ENCODE measurements at regions not wholly inside any gene's neighbourhood (a gene's known extent, or its start where the extent isn't known, plus 50 kb on each side); places are given as distances from the start of the nearest gene placed in this dataset.

- TF ChIP-seq TEAD4 (IDR thresholded peaks at IDR 0.05): no peak
- no peak for TF ChIP-seq RAD21 (IDR thresholded peaks at IDR 0.05; ENCODE audit: low read depth)
- no peak for TF ChIP-seq MAX (IDR thresholded peaks at IDR 0.05)
- no peak for TF ChIP-seq TAF1 (IDR thresholded peaks at IDR 0.05; ENCODE audit: low read depth)
- TF ChIP-seq FOXM1 (IDR thresholded peaks at IDR 0.05; ENCODE audit: borderline replicate concordance, low read depth): no peak
- no peak for TF ChIP-seq ZBTB7A (IDR thresholded peaks at IDR 0.05; ENCODE audit: low read depth)
- TF ChIP-seq EGR1 (IDR thresholded peaks at IDR 0.05): no peak
- TF ChIP-seq CEBPB (IDR thresholded peaks at IDR 0.05): no peak
- TF ChIP-seq CREB1 (IDR thresholded peaks at IDR 0.05; ENCODE audit: low read depth): no peak
- no peak for TF ChIP-seq YY1 (IDR thresholded peaks at IDR 0.05; ENCODE audit: low read depth)
- TF ChIP-seq TCF12 (IDR thresholded peaks at IDR 0.05; ENCODE audit: low read depth): no peak
- TF ChIP-seq REST (IDR thresholded peaks at IDR 0.05; ENCODE audit: low read depth): no peak
- TF ChIP-seq EP300 (IDR thresholded peaks at IDR 0.05; ENCODE audit: borderline replicate concordance): no peak
Observed at GRCh38 chr7:3156508-3156907, 112.8 kb upstream of the CARD11 start.

- no peak for TF ChIP-seq EGR1 (IDR thresholded peaks at IDR 0.05)
- TF ChIP-seq REST (IDR thresholded peaks at IDR 0.05; ENCODE audit: low read depth): no peak
- TF ChIP-seq ZBTB7A (IDR thresholded peaks at IDR 0.05; ENCODE audit: low read depth): no peak
- TF ChIP-seq NFIC (IDR thresholded peaks at IDR 0.05): no peak
- TF ChIP-seq MAX (IDR thresholded peaks at IDR 0.05): no peak
- TF ChIP-seq EP300 (IDR thresholded peaks at IDR 0.05; ENCODE audit: borderline replicate concordance): no peak
- no peak for TF ChIP-seq CREB1 (IDR thresholded peaks at IDR 0.05; ENCODE audit: low read depth)
- no peak for TF ChIP-seq TAF1 (IDR thresholded peaks at IDR 0.05; ENCODE audit: low read depth)
- no peak for TF ChIP-seq TEAD4 (IDR thresholded peaks at IDR 0.05)
- no peak for TF ChIP-seq USF1 (IDR thresholded peaks at IDR 0.05)
- no peak for TF ChIP-seq YY1 (IDR thresholded peaks at IDR 0.05; ENCODE audit: low read depth)
- TF ChIP-seq CEBPB (IDR thresholded peaks at IDR 0.05): no peak
- TF ChIP-seq TCF12 (IDR thresholded peaks at IDR 0.05; ENCODE audit: low read depth): no peak
- no peak for TF ChIP-seq FOXM1 (IDR thresholded peaks at IDR 0.05; ENCODE audit: borderline replicate concordance, low read depth)
- TF ChIP-seq RAD21 (IDR thresholded peaks at IDR 0.05; ENCODE audit: low read depth): no peak
Observed at GRCh38 chr7:3157566-3158287, 114.1 kb upstream of the CARD11 start.

GRCh38 chr7:3158341-3158760, 114.7 kb upstream of the CARD11 start:
- no peak for TF ChIP-seq ZBTB7A (IDR thresholded peaks at IDR 0.05; ENCODE audit: low read depth)
- TF ChIP-seq TCF12 (IDR thresholded peaks at IDR 0.05; ENCODE audit: low read depth): no peak
- no peak for TF ChIP-seq RAD21 (IDR thresholded peaks at IDR 0.05; ENCODE audit: low read depth)
- no peak for TF ChIP-seq USF1 (IDR thresholded peaks at IDR 0.05)
- TF ChIP-seq CREB1 (IDR thresholded peaks at IDR 0.05; ENCODE audit: low read depth): no peak
- no peak for TF ChIP-seq YY1 (IDR thresholded peaks at IDR 0.05; ENCODE audit: low read depth)
- TF ChIP-seq TEAD4 (IDR thresholded peaks at IDR 0.05): no peak
- no peak for TF ChIP-seq FOXM1 (IDR thresholded peaks at IDR 0.05; ENCODE audit: borderline replicate concordance, low read depth)

- TF ChIP-seq RAD21 (IDR thresholded peaks at IDR 0.05; ENCODE audit: low read depth) (no peak), USF1 (IDR thresholded peaks at IDR 0.05) (no peak)
Observed at GRCh38 chr7:3159039-3159438, 115.4 kb upstream of the CARD11 start.

GRCh38 chr7:3159445-3159844, 115.8 kb upstream of the CARD11 start:
- no peak for TF ChIP-seq TCF12 (IDR thresholded peaks at IDR 0.05; ENCODE audit: low read depth)
- TF ChIP-seq EGR1 (IDR thresholded peaks at IDR 0.05): no peak
- no peak for TF ChIP-seq EP300 (IDR thresholded peaks at IDR 0.05; ENCODE audit: borderline replicate concordance)
- no peak for TF ChIP-seq MAX (IDR thresholded peaks at IDR 0.05)
- TF ChIP-seq TEAD4 (IDR thresholded peaks at IDR 0.05): no peak
- no peak for TF ChIP-seq USF1 (IDR thresholded peaks at IDR 0.05)
- TF ChIP-seq ZBTB7A (IDR thresholded peaks at IDR 0.05; ENCODE audit: low read depth): no peak
- no peak for TF ChIP-seq YY1 (IDR thresholded peaks at IDR 0.05; ENCODE audit: low read depth)
